ENCODE measurements at regions not wholly inside any gene's neighbourhood (a gene's known extent, or its start where the extent isn't known, plus 50 kb on each side); places are given as distances from the start of the nearest gene placed in this dataset.

- DNase-seq (ENCODE audit: extremely low read depth in 1 of 4, low spot score in 3 of 4) (no peak), FAIRE-seq (no peak), ATAC-seq (no peak)
- intact Hi-C loops (cut with micrococcal nuclease): no loop called here
- ChIA-PET POLR2A (interaction anchor here (0.7 kb wide), 1 partner anchor 32 kb away, joined by 3 read pairs; no protein-coding TSS in a partner anchor), CTCF (ENCODE audit: low intra/inter-chr PET ratio) (no interaction called here)
- Histone ChIP-seq H2AFZ (ENCODE audit: low read depth, low read length) (no peak overlapping the region), H3K79me2 (ENCODE audit: control insufficient read depth, insufficient read depth, low read length) (no peaks in the 10 kb centered on the region), H3K9me3 (replicated peaks; ENCODE audit: control insufficient read depth, insufficient read depth, low read depth, low read length) (no peaks in the 10 kb centered on the region), H3K9me1 (ENCODE audit: control insufficient read depth, insufficient read depth, low read length) (no peaks in the 10 kb centered on the region), H3K4me3 (no peak overlapping the region), H3K9ac (ENCODE audit: insufficient read depth in 1 of 2, low read depth in 2 of 2, low read length in 2 of 2) (no peak overlapping the region), H3K27me3 (ENCODE audit: control insufficient read depth in 2 of 2, insufficient read depth in 2 of 2, low read length in 2 of 2) (peaks cover 0 to 5% of the 10 kb centered on the region in 2 experiments; a peak in 1 of 5 replicates), H3K27ac (ENCODE audit: extremely low read depth, low read depth, low read length) (no peak overlapping the region), H4K20me1 (replicated peaks; ENCODE audit: control insufficient read depth, insufficient read depth, low read length) (no peaks in the 10 kb centered on the region; the same call in 1 of the 2 replicates), H3K4me1 (replicated peaks in 1 of 2; ENCODE audit: control insufficient read depth in 2 of 2, insufficient read depth in 2 of 2, low read length in 2 of 2) (no peaks in the 10 kb centered on the region), H3K36me3 (ENCODE audit: control insufficient read depth, insufficient read depth, low read length) (no peaks in the 10 kb centered on the region), H3K4me2 (ENCODE audit: insufficient read depth, low read length) (no peak overlapping the region)
- TF ChIP-seq MCM3 (IDR thresholded peaks at IDR 0.05) (no peak), GTF2A2 (tag; IDR thresholded peaks at IDR 0.05) (no peak), SMAD4 (CRISPR knock-in tag; conservative IDR thresholded peaks at IDR 0.05) (no peak), ADNP (tag; IDR thresholded peaks at IDR 0.05) (no peak), ZNF57 (CRISPR knock-in tag; IDR thresholded peaks at IDR 0.05) (no peak), ZBTB1 (CRISPR knock-in tag; IDR thresholded peaks at IDR 0.05; ENCODE audit: borderline replicate concordance, low read depth) (no peak)
- 2% methylated on average over 14 of the region's 18 CpGs for WGBS (ENCODE audit: insufficient coverage, low coverage, missing lambda C conversion rate)
- no TSS peak for BruUV-seq (replicated peaks)
- in situ Hi-C loops (cut with MboI): no loop called here
These were observed 301.0 kb upstream of the HS6ST1 start for GRCh38 chr2:128619471-128620325.

GRCh38 chr2:128621074-128621473 lies 302.4 kb upstream of the HS6ST1 start:
- H3K9me3 ChIP-seq (replicated peaks; ENCODE audit: control insufficient read depth, insufficient read depth, low read depth, low read length): no peaks in the 10 kb centered on the region
- no peak overlapping the region for H2AFZ ChIP-seq (ENCODE audit: low read depth, low read length)
- FAIRE-seq (no peak), ATAC-seq (no peak), DNase-seq (ENCODE audit: extremely low read depth in 1 of 4, low spot score in 3 of 4) (no peak)
- H3K4me3 ChIP-seq: no peak overlapping the region
- no peaks in the 10 kb centered on the region for H3K79me2 ChIP-seq (ENCODE audit: control insufficient read depth, insufficient read depth, low read length)
- no peak overlapping the region for H3K4me2 ChIP-seq (ENCODE audit: insufficient read depth, low read length)
- H3K36me3 ChIP-seq (ENCODE audit: control insufficient read depth, insufficient read depth, low read length): no peaks in the 10 kb centered on the region
- no peaks in the 10 kb centered on the region; the same call in 1 of the 2 replicates for H4K20me1 ChIP-seq (replicated peaks; ENCODE audit: control insufficient read depth, insufficient read depth, low read length)
- H3K9me1 ChIP-seq (ENCODE audit: control insufficient read depth, insufficient read depth, low read length): no peaks in the 10 kb centered on the region
- intact Hi-C loops (cut with micrococcal nuclease): no loop called here
- H3K9ac ChIP-seq (ENCODE audit: insufficient read depth in 1 of 2, low read depth in 2 of 2, low read length in 2 of 2): no peak overlapping the region
- ChIA-PET POLR2A (no interaction called here), CTCF (ENCODE audit: low intra/inter-chr PET ratio) (no interaction called here)
- no TSS peak for BruUV-seq (replicated peaks)
- no peaks in the 10 kb centered on the region for H3K4me1 ChIP-seq (replicated peaks in 1 of 2; ENCODE audit: control insufficient read depth in 2 of 2, insufficient read depth in 2 of 2, low read length in 2 of 2)
- in situ Hi-C loops (cut with MboI): no loop called here
- peaks cover 0 to 17% of the 10 kb centered on the region in 2 experiments; a peak in 2 of 5 replicates for H3K27me3 ChIP-seq (ENCODE audit: control insufficient read depth in 2 of 2, insufficient read depth in 2 of 2, low read length in 2 of 2)
- no peak overlapping the region for H3K27ac ChIP-seq (ENCODE audit: extremely low read depth, low read depth, low read length)
- TF ChIP-seq RBFOX2 (IDR thresholded peaks at IDR 0.05; ENCODE audit: low read depth, low read length) (no peak), FOXA1 (IDR thresholded peaks at IDR 0.05; ENCODE audit: borderline replicate concordance) (no peak)
- TF ChIP-seq, protein P1, sequence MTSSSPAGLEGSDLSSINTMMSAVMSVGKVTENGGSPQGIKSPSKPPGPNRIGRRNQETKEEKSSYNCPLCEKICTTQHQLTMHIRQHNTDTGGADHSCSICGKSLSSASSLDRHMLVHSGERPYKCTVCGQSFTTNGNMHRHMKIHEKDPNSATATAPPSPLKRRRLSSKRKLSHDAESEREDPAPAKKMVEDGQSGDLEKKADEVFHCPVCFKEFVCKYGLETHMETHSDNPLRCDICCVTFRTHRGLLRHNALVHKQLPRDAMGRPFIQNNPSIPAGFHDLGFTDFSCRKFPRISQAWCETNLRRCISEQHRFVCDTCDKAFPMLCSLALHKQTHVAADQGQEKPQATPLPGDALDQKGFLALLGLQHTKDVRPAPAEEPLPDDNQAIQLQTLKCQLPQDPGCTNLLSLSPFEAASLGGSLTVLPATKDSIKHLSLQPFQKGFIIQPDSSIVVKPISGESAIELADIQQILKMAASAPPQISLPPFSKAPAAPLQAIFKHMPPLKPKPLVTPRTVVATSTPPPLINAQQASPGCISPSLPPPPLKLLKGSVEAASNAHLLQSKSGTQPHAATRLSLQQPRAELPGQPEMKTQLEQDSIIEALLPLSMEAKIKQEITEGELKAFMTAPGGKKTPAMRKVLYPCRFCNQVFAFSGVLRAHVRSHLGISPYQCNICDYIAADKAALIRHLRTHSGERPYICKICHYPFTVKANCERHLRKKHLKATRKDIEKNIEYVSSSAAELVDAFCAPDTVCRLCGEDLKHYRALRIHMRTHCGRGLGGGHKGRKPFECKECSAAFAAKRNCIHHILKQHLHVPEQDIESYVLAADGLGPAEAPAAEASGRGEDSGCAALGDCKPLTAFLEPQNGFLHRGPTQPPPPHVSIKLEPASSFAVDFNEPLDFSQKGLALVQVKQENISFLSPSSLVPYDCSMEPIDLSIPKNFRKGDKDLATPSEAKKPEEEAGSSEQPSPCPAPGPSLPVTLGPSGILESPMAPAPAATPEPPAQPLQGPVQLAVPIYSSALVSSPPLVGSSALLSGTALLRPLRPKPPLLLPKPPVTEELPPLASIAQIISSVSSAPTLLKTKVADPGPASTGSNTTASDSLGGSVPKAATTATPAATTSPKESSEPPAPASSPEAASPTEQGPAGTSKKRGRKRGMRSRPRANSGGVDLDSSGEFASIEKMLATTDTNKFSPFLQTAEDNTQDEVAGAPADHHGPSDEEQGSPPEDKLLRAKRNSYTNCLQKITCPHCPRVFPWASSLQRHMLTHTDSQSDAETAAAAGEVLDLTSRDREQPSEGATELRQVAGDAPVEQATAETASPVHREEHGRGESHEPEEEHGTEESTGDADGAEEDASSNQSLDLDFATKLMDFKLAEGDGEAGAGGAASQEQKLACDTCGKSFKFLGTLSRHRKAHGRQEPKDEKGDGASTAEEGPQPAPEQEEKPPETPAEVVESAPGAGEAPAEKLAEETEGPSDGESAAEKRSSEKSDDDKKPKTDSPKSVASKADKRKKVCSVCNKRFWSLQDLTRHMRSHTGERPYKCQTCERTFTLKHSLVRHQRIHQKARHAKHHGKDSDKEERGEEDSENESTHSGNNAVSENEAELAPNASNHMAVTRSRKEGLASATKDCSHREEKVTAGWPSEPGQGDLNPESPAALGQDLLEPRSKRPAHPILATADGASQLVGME (CRISPR knock-in tag; IDR thresholded peaks at IDR 0.05): no peak
